B cell (primary cell): ENCODE measurements at regions not wholly inside any gene's neighbourhood (a gene's known extent, or its start where the extent isn't known, plus 50 kb on each side); places are given as distances from the start of the nearest gene placed in this dataset.

Experiments
- EZH2 ChIP-seq: IDR thresholded peaks from 2 replicates; pipeline ENCODE4 v1.6.1; 2012; ENCODE audit warnings: borderline replicate concordance, low read depth, mild to moderate bottlenecking, moderate library complexity, low read length; ENCODE audit not compliant: insufficient read depth, poor library complexity, severe bottlenecking
- TF ChIP-seq, protein P1 (sequence below): fragments of 200-600 bp; IDR thresholded peaks from one replicate; pipeline ENCODE4 v1.8.0; 2022; ENCODE audit warnings: antibody characterized with exemption, mild to moderate bottlenecking

DNA sequence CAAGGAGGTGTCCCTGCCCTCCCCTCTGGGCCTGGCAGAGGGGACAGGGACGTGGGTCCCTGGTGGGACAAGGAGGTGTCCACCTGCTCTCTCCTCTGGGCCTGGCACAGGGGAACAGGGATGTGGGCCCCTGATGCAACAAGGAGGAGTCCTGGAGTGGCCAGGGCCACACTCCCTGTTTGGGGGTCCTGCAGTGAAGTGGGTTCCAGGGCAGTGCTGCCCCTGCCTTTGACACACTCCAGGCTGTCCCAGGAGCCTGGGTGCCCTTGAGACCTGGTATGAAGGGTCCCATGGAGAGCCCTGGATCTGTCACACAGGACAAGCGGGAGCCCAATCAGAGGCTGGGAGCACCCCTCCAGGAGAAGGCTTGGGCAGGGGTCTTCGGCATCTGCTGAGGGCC lies 75.8 kb upstream of the GPC1 start:
- TF ChIP-seq, protein P1, sequence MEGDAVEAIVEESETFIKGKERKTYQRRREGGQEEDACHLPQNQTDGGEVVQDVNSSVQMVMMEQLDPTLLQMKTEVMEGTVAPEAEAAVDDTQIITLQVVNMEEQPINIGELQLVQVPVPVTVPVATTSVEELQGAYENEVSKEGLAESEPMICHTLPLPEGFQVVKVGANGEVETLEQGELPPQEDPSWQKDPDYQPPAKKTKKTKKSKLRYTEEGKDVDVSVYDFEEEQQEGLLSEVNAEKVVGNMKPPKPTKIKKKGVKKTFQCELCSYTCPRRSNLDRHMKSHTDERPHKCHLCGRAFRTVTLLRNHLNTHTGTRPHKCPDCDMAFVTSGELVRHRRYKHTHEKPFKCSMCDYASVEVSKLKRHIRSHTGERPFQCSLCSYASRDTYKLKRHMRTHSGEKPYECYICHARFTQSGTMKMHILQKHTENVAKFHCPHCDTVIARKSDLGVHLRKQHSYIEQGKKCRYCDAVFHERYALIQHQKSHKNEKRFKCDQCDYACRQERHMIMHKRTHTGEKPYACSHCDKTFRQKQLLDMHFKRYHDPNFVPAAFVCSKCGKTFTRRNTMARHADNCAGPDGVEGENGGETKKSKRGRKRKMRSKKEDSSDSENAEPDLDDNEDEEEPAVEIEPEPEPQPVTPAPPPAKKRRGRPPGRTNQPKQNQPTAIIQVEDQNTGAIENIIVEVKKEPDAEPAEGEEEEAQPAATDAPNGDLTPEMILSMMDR: no peak
- no peak for TF ChIP-seq EZH2
